IMR-90 (cell line): ENCODE measurements at regions not wholly inside any gene's neighbourhood (a gene's known extent, or its start where the extent isn't known, plus 50 kb on each side); places are given as distances from the start of the nearest gene placed in this dataset.

Experiments
- ATAC-seq: fragments of 200-7000 bp; cut with Tn5 transposase; 2 replicates; pipeline ENCODE4 v1.9.1; 2020; ENCODE audit warnings: low read depth, mild to moderate bottlenecking, moderate library complexity
- BruUV-seq: library from RNA; stranded (reverse); fragments of 400-500 nt; replicated peaks from 2 replicates; lab custom pipeline; 2021; lab: Mats Ljungman, UMichigan
- CTCF ChIA-PET: fragments of 300-600 bp; formaldehyde crosslinking; extraction: SDS; loops from one replicate; lab custom pipeline; 2021; ENCODE audit warnings: antibody characterized with exemption; lab: Yijun Ruan, JAX
- POLR2A ChIA-PET: fragments of 300-600 bp; sonication (Branson Sonifier 250); formaldehyde crosslinking; loops from one replicate; lab custom pipeline; 2022; ENCODE audit warnings: antibody characterized with exemption; ENCODE audit not compliant: unreplicated experiment; lab: Charles Lee
- DNase-seq: peaks from one replicate; pipeline ENCODE4 v3.0.0; 2013
- H2AFZ ChIP-seq: replicated peaks from 2 replicates; pipeline ENCODE3; 2013; ENCODE audit warnings: low read length, mild to moderate bottlenecking; ENCODE audit not compliant: poor library complexity
- H2AK5ac ChIP-seq: 2 replicates; pipeline ENCODE4 v1.6.1; 2013; ENCODE audit warnings: low read depth, low read length, inconsistent platforms
- H2AK9ac ChIP-seq: replicated peaks from 2 replicates; pipeline ENCODE3; 2013; ENCODE audit warnings: mild to moderate bottlenecking, low read depth, low read length, moderate library complexity; ENCODE audit not compliant: poor library complexity
- H2BK120ac ChIP-seq: 2 replicates; pipeline ENCODE4 v1.6.1; 2013; ENCODE audit warnings: low read depth, low read length, inconsistent platforms
- H2BK15ac ChIP-seq: 3 replicates; pipeline ENCODE4 v1.6.1; 2013; ENCODE audit warnings: low read depth, low read length, inconsistent platforms
- H2BK20ac ChIP-seq: 2 replicates; pipeline ENCODE4 v1.6.1; 2013; ENCODE audit warnings: low read depth, mild to moderate bottlenecking, inconsistent platforms, low read length, moderate library complexity
- H2BK5ac ChIP-seq: 2 replicates; pipeline ENCODE4 v1.6.1; 2013; ENCODE audit warnings: mild to moderate bottlenecking, low read depth, low read length, inconsistent platforms; ENCODE audit not compliant: poor library complexity, severe bottlenecking
- H3K14ac ChIP-seq: replicated peaks from 2 replicates; pipeline ENCODE4 v1.6.1; 2013; ENCODE audit warnings: low read depth, low read length, inconsistent platforms
- H3K18ac ChIP-seq: 2 replicates; pipeline ENCODE4 v1.6.1; 2013; ENCODE audit warnings: low read depth, low read length, control low read depth
- H3K23ac ChIP-seq: 2 replicates; pipeline ENCODE4 v1.6.1; 2013; ENCODE audit warnings: low read depth, low read length, inconsistent platforms
- H3K27ac ChIP-seq: 2 replicates; pipeline ENCODE4 v1.5.1; 2013; ENCODE audit warnings: mild to moderate bottlenecking, control low read depth, low read length; ENCODE audit not compliant: insufficient read depth
- H3K27me3 ChIP-seq: 2 replicates; pipeline ENCODE4 v1.6.1; 2013; ENCODE audit warnings: low read length; ENCODE audit not compliant: control insufficient read depth, insufficient read depth
- H3K36me3 ChIP-seq: 2 replicates; pipeline ENCODE4 v1.6.1; 2013; ENCODE audit warnings: low read length, mixed read lengths; ENCODE audit not compliant: control insufficient read depth, insufficient read depth
- H3K4ac ChIP-seq: 2 replicates; pipeline ENCODE4 v1.6.1; 2013; ENCODE audit warnings: low read depth, low read length, inconsistent platforms
- H3K4me1 ChIP-seq: 2 replicates; pipeline ENCODE4 v1.6.1; 2013; ENCODE audit warnings: low read length, mixed read lengths; ENCODE audit not compliant: control insufficient read depth, insufficient read depth
- H3K4me2 ChIP-seq: 2 replicates; pipeline ENCODE4 v1.6.1; 2013; ENCODE audit warnings: low read depth, mild to moderate bottlenecking, control low read depth, low read length, moderate library complexity
- H3K4me3 ChIP-seq: 2 replicates; pipeline ENCODE4 v1.5.1; 2013; ENCODE audit warnings: low read depth, mild to moderate bottlenecking, control low read depth, low read length, moderate library complexity; ENCODE audit not compliant: insufficient read depth
- H3K56ac ChIP-seq: 2 replicates; pipeline ENCODE4 v1.6.1; 2013; ENCODE audit warnings: low read length, inconsistent platforms; ENCODE audit not compliant: insufficient read depth; ENCODE audit errors: extremely low read depth
- H3K79me1 ChIP-seq, 2 experiments: 2 replicates each; pipeline ENCODE4 v1.6.1; 2013; ENCODE audit warnings: low read length in 2 of 2, inconsistent platforms in 1 of 2, low read depth in 1 of 2
- H3K9ac ChIP-seq: 2 replicates; pipeline ENCODE4 v1.6.1; 2013; ENCODE audit warnings: low read depth, low read length, control low read depth
- H3K9me1 ChIP-seq: 2 replicates; pipeline ENCODE4 v1.6.1; 2013; ENCODE audit warnings: low read length, inconsistent platforms; ENCODE audit not compliant: insufficient read depth
- H3K9me3 ChIP-seq: 2 replicates; pipeline ENCODE4 v1.6.1; 2013; ENCODE audit warnings: low read length; ENCODE audit not compliant: control insufficient read depth, insufficient read depth
- H4K20me1 ChIP-seq: 2 replicates; pipeline ENCODE4 v1.6.1; 2013; ENCODE audit warnings: low read length, inconsistent platforms; ENCODE audit not compliant: insufficient read depth
- H4K5ac ChIP-seq: 2 replicates; pipeline ENCODE4 v1.6.1; 2013; ENCODE audit warnings: mild to moderate bottlenecking, low read depth, low read length, control low read depth
- H4K8ac ChIP-seq, 2 experiments: 2 replicates each; pipeline ENCODE4 v1.6.1; 2013; ENCODE audit warnings: low read depth in 2 of 2, low read length in 2 of 2, control low read depth in 1 of 2, inconsistent platforms in 1 of 2
- H4K91ac ChIP-seq: 2 replicates; pipeline ENCODE4 v1.6.1; 2013; ENCODE audit warnings: low read depth, low read length, inconsistent platforms; ENCODE audit not compliant: insufficient read depth
- BHLHE40 ChIP-seq: fragments of 150-350 bp; IDR thresholded peaks from 2 replicates; pipeline ENCODE4 v1.6.1; 2016; ENCODE audit warnings: mild to moderate bottlenecking, low read depth, low read length
- CEBPB ChIP-seq: IDR thresholded peaks from 2 replicates; pipeline ENCODE4 v1.6.1; 2012; ENCODE audit warnings: low read depth, low read length, improper control_type of control experiment
- CHD1 ChIP-seq: IDR thresholded peaks from 2 replicates; pipeline ENCODE4 v1.6.1; 2012; ENCODE audit warnings: low read depth, low read length, improper control_type of control experiment
- FOS ChIP-seq: fragments of 150-350 bp; IDR thresholded peaks from 2 replicates; pipeline ENCODE4 v1.6.1; 2016; ENCODE audit warnings: low read depth, low read length
- MAFK ChIP-seq: IDR thresholded peaks from 2 replicates; pipeline ENCODE4 v1.6.1; 2012; ENCODE audit warnings: low read depth, low read length, improper control_type of control experiment
- MAZ ChIP-seq: IDR thresholded peaks from 2 replicates; pipeline ENCODE4 v1.6.1; 2012; ENCODE audit warnings: low read depth, mild to moderate bottlenecking, low read length, improper control_type of control experiment, moderate library complexity, borderline replicate concordance
- MXI1 ChIP-seq: IDR thresholded peaks from 2 replicates; pipeline ENCODE4 v1.6.1; 2012; ENCODE audit warnings: low read depth, mild to moderate bottlenecking, low read length, moderate library complexity, borderline replicate concordance
- NFE2L2 ChIP-seq: fragments of 150-350 bp; IDR thresholded peaks from 2 replicates; pipeline ENCODE4 v1.6.1; 2016; ENCODE audit warnings: low read depth, mild to moderate bottlenecking, low read length
- POLR2A ChIP-seq: IDR thresholded peaks from 2 replicates; pipeline ENCODE4 v1.6.1; 2012; ENCODE audit warnings: mild to moderate bottlenecking, low read depth, low read length
- RAD21 ChIP-seq: IDR thresholded peaks from 2 replicates; pipeline ENCODE4 v1.6.1; 2012; ENCODE audit warnings: low read length, improper control_type of control experiment
- RCOR1 ChIP-seq: IDR thresholded peaks from 2 replicates; pipeline ENCODE4 v1.6.1; 2012; ENCODE audit warnings: mild to moderate bottlenecking, low read length, improper control_type of control experiment; ENCODE audit not compliant: insufficient replicate concordance
- RFX5 ChIP-seq: IDR thresholded peaks from 2 replicates; pipeline ENCODE4 v1.8.0; 2012; ENCODE audit warnings: low read depth, mild to moderate bottlenecking, low read length, moderate library complexity
- SMC3 ChIP-seq: fragments of 150-350 bp; IDR thresholded peaks from 2 replicates; pipeline ENCODE4 v1.6.1; 2016; ENCODE audit warnings: low read depth, mild to moderate bottlenecking, antibody characterized with exemption, low read length, moderate library complexity
- WGBS, 2 experiments: methylation state at CpG; one replicate each; pipeline versions ENCODE4 v1.1.5 to v1.1.7; 2013; ENCODE audit warnings: missing lambda C conversion rate in 2 of 2; ENCODE audit not compliant: insufficient read length in 1 of 2; ENCODE audit errors: extremely low coverage in 2 of 2; 5-methylcytosine and 5-hydroxymethylcytosine counted together
- dilution Hi-C: fragments of 300-500 bp; cut with HindIII; formaldehyde crosslinking; loops from one replicate; pipeline ENCODE4 v1.14.3; 2018; ENCODE audit warnings: low sequenced_read_pairs; ENCODE audit not compliant: unreplicated experiment
- in situ Hi-C: fragments of 300-500 bp; cut with MboI; formaldehyde crosslinking; loops from 3 replicates; pipeline ENCODE4 v1.14.3; 2019; ENCODE audit warnings: low sequenced_read_pairs, inconsistent platforms, mixed read lengths
- intact Hi-C: fragments of 100-400 bp; cut with micrococcal nuclease; formaldehyde crosslinking; loops from 2 replicates; pipeline ENCODE4 v1.10.0; 2022
- TF ChIP-seq, protein P1 (sequence below): conservative IDR thresholded peaks from 2 replicates; pipeline ENCODE4 v1.5.1; 2012; ENCODE audit warnings: mild to moderate bottlenecking, low read depth, low read length, improper control_type of control experiment
- TF ChIP-seq, protein P2 (sequence below): fragments of 150-350 bp; IDR thresholded peaks from 2 replicates; pipeline ENCODE4 v1.6.1; 2017; ENCODE audit warnings: mild to moderate bottlenecking, antibody characterized with exemption, low read length, low read depth
- TF ChIP-seq, protein P3 (sequence below): fragments of 150-350 bp; IDR thresholded peaks from 2 replicates; pipeline ENCODE4 v1.6.1; 2016; ENCODE audit warnings: low read depth, mild to moderate bottlenecking, low read length, moderate library complexity, borderline replicate concordance

DNA sequence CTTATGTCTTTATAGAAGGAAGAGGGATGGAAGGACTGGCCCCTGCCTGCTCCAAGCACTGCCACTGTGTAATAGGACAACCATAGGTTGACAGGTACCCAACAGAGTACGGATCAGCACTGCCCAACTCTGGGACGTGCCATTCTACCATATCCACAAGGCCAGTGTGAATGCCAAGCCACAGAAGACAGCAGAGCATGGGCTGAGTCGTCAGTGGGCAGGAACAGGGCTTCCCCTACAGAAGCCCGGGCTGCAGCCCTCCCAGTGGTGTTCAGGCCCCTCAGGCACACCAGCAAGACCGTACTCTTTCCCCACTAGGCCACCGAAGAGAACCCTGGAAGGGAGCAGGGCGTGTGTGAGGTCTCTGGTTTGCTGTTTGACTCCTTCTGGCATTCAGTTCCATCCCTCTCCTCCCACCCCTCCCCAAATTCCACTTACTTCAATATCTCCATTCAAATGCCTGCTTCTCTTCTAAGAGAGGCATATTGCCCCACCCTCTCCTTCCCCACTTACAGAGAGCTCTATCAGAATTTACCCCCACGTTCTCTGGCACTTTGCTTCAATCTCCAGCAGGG is 209.4 kb downstream of the FOXO1 start:
- H3K9ac ChIP-seq, result no peak overlapping the region
- H3K9me3 ChIP-seq, result no peaks in the 10 kb centered on the region
- TF ChIP-seq RFX5 (no peak), POLR2A (no peak), MAFK (no peak), MXI1 (no peak), BHLHE40 (no peak), SMC3 (no peak), CHD1 (no peak), RAD21 (no peak), MAZ (no peak), FOS (no peak), NFE2L2 (no peak), RCOR1 (no peak), CEBPB (no peak)
- TF ChIP-seq, protein P1, sequence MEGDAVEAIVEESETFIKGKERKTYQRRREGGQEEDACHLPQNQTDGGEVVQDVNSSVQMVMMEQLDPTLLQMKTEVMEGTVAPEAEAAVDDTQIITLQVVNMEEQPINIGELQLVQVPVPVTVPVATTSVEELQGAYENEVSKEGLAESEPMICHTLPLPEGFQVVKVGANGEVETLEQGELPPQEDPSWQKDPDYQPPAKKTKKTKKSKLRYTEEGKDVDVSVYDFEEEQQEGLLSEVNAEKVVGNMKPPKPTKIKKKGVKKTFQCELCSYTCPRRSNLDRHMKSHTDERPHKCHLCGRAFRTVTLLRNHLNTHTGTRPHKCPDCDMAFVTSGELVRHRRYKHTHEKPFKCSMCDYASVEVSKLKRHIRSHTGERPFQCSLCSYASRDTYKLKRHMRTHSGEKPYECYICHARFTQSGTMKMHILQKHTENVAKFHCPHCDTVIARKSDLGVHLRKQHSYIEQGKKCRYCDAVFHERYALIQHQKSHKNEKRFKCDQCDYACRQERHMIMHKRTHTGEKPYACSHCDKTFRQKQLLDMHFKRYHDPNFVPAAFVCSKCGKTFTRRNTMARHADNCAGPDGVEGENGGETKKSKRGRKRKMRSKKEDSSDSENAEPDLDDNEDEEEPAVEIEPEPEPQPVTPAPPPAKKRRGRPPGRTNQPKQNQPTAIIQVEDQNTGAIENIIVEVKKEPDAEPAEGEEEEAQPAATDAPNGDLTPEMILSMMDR, result no peak
- TF ChIP-seq, protein P2, sequence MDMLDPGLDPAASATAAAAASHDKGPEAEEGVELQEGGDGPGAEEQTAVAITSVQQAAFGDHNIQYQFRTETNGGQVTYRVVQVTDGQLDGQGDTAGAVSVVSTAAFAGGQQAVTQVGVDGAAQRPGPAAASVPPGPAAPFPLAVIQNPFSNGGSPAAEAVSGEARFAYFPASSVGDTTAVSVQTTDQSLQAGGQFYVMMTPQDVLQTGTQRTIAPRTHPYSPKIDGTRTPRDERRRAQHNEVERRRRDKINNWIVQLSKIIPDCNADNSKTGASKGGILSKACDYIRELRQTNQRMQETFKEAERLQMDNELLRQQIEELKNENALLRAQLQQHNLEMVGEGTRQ, result no peak
- TF ChIP-seq, protein P3, sequence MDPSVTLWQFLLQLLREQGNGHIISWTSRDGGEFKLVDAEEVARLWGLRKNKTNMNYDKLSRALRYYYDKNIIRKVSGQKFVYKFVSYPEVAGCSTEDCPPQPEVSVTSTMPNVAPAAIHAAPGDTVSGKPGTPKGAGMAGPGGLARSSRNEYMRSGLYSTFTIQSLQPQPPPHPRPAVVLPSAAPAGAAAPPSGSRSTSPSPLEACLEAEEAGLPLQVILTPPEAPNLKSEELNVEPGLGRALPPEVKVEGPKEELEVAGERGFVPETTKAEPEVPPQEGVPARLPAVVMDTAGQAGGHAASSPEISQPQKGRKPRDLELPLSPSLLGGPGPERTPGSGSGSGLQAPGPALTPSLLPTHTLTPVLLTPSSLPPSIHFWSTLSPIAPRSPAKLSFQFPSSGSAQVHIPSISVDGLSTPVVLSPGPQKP, result no peak
- dilution Hi-C loops, result no loop called here
- in situ Hi-C loops, result no loop called here
- no peak overlapping the region for H2AK5ac ChIP-seq
- H4K5ac ChIP-seq, result no peak overlapping the region
- WGBS, 2 experiments, result no CpG with 5 or more reads among the region's 8 CpGs
- H2BK15ac ChIP-seq, result no peak overlapping the region
- CTCF ChIA-PET, result no interaction called here
- H2AK9ac ChIP-seq, result no peak overlapping the region
- no peak overlapping the region for H2AFZ ChIP-seq
- H3K27ac ChIP-seq, result no peak overlapping the region
- DNase-seq (no peak), ATAC-seq (no peak)
- H2BK5ac ChIP-seq, result no peak overlapping the region
- no peaks in the 10 kb centered on the region for H4K20me1 ChIP-seq
- no peak overlapping the region for H3K23ac ChIP-seq
- H3K18ac ChIP-seq, result no peak overlapping the region
- no TSS peak for BruUV-seq
- no peaks in the 10 kb centered on the region for H3K79me1 ChIP-seq
- no peak overlapping the region for H3K14ac ChIP-seq
- H2BK20ac ChIP-seq, result no peak overlapping the region
- no peak overlapping the region for H3K56ac ChIP-seq
- no peaks in the 10 kb centered on the region for H3K36me3 ChIP-seq
- H3K9me1 ChIP-seq, result no peaks in the 10 kb centered on the region
- no peaks in the 10 kb centered on the region; the same call in 1 of the 2 replicates for H3K27me3 ChIP-seq
- POLR2A ChIA-PET, result no interaction called here
- H3K4me3 ChIP-seq, result no peak overlapping the region
- no peak overlapping the region for H4K91ac ChIP-seq
- H3K4me2 ChIP-seq, result no peak overlapping the region
- no peak overlapping the region for H4K8ac ChIP-seq
- H3K4ac ChIP-seq, result no peak overlapping the region
- H2BK120ac ChIP-seq, result no peak overlapping the region
- no peaks in the 10 kb centered on the region for H3K4me1 ChIP-seq
- intact Hi-C loops, result no loop called here
